Nephron progenitor cell (in vitro differentiated cells): ENCODE measurements at regions not wholly inside any gene's neighbourhood (a gene's known extent, or its start where the extent isn't known, plus 50 kb on each side); places are given as distances from the start of the nearest gene placed in this dataset.

ENCODE experiments used
- DNase-seq: peaks from one replicate; pipeline ENCODE4 v3.0.0; 2021
- H3K27ac Mint-ChIP-seq: 2 replicates; pipeline ENCODE4 v1.8.0; 2021; ENCODE audit warnings: mild to moderate bottlenecking, moderate library complexity, mixed read lengths
- H3K27me3 Mint-ChIP-seq: 2 replicates; pipeline ENCODE4 v1.8.0; 2021; ENCODE audit warnings: mild to moderate bottlenecking, low read depth, mixed read lengths; ENCODE audit not compliant: poor library complexity
- H3K36me3 Mint-ChIP-seq: 2 replicates; pipeline ENCODE4 v1.8.0; 2021; ENCODE audit warnings: low read depth, mixed read lengths
- H3K4me1 Mint-ChIP-seq: 2 replicates; pipeline ENCODE4 v1.8.0; 2021; ENCODE audit warnings: mixed read lengths
- H3K4me3 Mint-ChIP-seq: 2 replicates; pipeline ENCODE4 v1.8.0; 2021; ENCODE audit warnings: mild to moderate bottlenecking, moderate library complexity, mixed read lengths
- H3K9me3 Mint-ChIP-seq: 2 replicates; pipeline ENCODE4 v1.8.0; 2021; ENCODE audit warnings: mild to moderate bottlenecking, moderate library complexity, mixed read lengths
- TF ChIP-seq, protein P1 (sequence below): fragments of 200-600 bp; sonication (generic); IDR thresholded peaks from 2 replicates; pipeline ENCODE4 v1.5.0; 2021; ENCODE audit warnings: antibody characterized with exemption

DNA sequence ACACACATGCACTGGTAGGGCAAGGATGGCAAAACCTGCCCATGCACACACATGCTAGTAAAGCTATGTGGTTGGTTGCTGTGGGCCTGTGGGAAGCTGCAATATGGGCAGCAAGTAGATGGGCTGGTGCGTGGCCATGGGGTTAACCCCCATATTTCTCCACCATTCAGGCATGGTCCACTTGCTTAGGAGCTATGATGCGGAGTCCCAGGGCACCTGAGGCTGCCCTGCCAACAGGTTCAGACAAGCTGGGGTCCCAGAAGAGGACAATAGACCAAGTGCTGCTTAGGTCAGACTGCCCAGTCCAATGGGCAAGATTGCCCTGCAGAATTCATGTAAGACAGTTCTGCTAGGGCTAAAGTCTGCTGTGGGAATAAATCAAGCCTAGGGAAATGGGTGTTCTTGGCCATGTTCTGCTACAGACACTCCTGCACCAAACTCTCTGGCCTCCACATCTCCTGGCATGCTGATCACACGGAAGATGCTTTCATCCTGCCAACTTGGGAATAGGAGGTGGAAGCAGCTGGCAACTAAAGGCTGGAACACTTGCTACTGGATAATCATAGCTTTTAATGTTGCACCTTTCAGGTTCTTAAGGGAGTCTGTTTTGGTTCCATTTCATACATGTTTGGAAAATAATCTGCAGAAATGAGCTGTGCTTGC is 646.3 kb upstream of the SLITRK1 start:
- no peak for DNase-seq
- no peaks in the 10 kb centered on the region for H3K36me3 Mint-ChIP-seq

DNA sequence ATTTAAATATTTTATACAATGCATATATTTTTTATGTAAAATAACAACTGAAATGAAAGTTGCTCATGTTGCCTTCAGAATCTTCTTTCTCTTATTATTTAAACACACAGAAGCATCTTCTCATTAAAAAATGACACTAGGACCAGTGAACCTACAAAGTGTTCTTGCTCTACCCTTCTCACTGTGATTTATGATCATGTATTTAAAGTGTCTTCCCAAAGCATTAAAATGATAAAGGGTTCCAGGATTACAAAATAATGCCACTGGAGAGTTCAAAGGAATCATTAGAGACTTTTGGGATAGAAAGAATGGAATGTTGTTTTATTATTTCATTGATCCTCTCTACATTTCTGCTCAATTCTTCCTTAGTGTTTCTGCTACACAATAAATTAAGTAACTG is 643.6 kb upstream of the SLITRK1 start:
- no peaks in the 10 kb centered on the region for H3K4me1 Mint-ChIP-seq
- H3K27me3 Mint-ChIP-seq: peaks cover 3% of the 10 kb centered on the region
- no peak overlapping the region for H3K4me3 Mint-ChIP-seq
- H3K27ac Mint-ChIP-seq: no peak overlapping the region
- H3K9me3 Mint-ChIP-seq: no peaks in the 10 kb centered on the region
- TF ChIP-seq, protein P1, sequence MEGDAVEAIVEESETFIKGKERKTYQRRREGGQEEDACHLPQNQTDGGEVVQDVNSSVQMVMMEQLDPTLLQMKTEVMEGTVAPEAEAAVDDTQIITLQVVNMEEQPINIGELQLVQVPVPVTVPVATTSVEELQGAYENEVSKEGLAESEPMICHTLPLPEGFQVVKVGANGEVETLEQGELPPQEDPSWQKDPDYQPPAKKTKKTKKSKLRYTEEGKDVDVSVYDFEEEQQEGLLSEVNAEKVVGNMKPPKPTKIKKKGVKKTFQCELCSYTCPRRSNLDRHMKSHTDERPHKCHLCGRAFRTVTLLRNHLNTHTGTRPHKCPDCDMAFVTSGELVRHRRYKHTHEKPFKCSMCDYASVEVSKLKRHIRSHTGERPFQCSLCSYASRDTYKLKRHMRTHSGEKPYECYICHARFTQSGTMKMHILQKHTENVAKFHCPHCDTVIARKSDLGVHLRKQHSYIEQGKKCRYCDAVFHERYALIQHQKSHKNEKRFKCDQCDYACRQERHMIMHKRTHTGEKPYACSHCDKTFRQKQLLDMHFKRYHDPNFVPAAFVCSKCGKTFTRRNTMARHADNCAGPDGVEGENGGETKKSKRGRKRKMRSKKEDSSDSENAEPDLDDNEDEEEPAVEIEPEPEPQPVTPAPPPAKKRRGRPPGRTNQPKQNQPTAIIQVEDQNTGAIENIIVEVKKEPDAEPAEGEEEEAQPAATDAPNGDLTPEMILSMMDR: no peak
- no peaks in the 10 kb centered on the region for H3K36me3 Mint-ChIP-seq
- no peak for DNase-seq

More for the DNA sequence above, 646.3 kb upstream of the SLITRK1 start:
- Mint-ChIP-seq H3K9me3 (no peaks in the 10 kb centered on the region), H3K27ac (no peak overlapping the region), H3K27me3 (no peaks in the 10 kb centered on the region), H3K4me3 (no peak overlapping the region), H3K4me1 (no peaks in the 10 kb centered on the region)
- TF ChIP-seq, protein P1: no peak

DNA sequence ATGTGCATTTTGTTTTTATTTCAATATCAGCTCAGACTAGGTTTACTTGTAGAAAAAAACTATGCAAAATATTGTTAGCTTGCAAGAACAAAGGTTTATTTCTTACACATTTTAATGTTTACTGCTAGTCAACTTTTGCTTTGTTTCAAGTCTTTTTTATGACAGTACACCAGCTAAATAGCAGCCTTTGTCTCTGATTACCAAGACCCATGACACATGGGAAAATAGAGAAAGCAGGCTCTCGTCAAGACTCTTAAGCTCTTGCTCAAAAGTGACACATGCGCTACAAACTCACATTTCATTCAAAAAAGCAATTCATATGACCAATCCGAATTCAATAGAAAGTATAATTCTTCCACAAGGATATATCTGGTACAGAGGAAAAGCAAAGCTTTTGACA is 642.3 kb upstream of the SLITRK1 start:
- TF ChIP-seq, protein P1: no peak
- H3K36me3 Mint-ChIP-seq: no peaks in the 10 kb centered on the region
- peaks cover 4% of the 10 kb centered on the region for H3K27me3 Mint-ChIP-seq
- no peaks in the 10 kb centered on the region for H3K4me1 Mint-ChIP-seq
- no peak overlapping the region for H3K4me3 Mint-ChIP-seq
- DNase-seq: no peak
- no peak overlapping the region for H3K27ac Mint-ChIP-seq
- H3K9me3 Mint-ChIP-seq: no peaks in the 10 kb centered on the region

DNA sequence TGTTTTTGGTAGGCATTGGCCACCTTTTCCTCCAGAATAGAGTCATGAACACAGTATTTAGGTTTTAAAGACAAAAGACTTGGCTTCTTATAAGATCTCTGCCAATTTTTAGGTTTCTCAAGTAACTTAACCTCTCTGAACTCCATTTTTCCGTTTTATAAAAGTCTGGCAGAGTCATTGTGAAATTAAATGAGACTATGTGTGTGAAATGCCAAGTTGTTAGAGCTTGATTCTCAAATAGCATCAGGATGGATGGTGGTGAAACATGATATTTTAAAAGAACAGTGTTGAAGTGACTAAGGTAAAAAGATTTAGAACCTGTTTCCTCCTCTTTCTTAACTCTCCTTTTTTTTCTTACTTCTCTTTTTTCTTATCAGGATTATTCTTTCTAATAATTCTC is 617.7 kb upstream of the SLITRK1 start:
- TF ChIP-seq, protein P1: no peak
- peaks cover 12% of the 10 kb centered on the region for H3K9me3 Mint-ChIP-seq
- H3K27me3 Mint-ChIP-seq: no peaks in the 10 kb centered on the region
- peaks cover 5% of the 10 kb centered on the region for H3K4me1 Mint-ChIP-seq
- no peaks in the 10 kb centered on the region for H3K36me3 Mint-ChIP-seq
- no peak for DNase-seq
- no peak overlapping the region for H3K4me3 Mint-ChIP-seq
- H3K27ac Mint-ChIP-seq: no peak overlapping the region

DNA sequence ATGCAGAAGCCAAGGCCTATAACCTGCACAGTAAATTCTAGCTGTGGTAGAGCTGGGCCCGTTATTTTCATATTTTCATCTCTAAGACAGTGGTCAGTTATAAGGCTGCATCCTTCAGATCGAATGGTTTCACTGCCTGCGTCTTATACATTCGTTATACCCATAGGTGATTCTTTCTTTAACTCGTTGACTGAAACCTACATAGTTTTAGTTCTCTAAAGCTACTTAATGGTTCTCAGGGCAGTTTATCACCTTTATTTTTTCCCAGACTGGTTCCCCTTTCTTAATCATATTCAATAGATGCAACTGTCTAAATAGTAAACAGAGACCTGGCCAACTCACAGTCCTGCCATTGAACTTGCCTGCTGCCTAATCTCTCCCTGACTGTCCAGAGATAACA is 615.3 kb upstream of the SLITRK1 start:
- no peak for DNase-seq
- H3K4me3 Mint-ChIP-seq: no peak overlapping the region
- H3K27ac Mint-ChIP-seq: no peak overlapping the region
- H3K27me3 Mint-ChIP-seq: no peaks in the 10 kb centered on the region
- TF ChIP-seq, protein P1: no peak
- H3K4me1 Mint-ChIP-seq: peaks cover 5% of the 10 kb centered on the region
- H3K9me3 Mint-ChIP-seq: peaks cover 8% of the 10 kb centered on the region
- no peaks in the 10 kb centered on the region for H3K36me3 Mint-ChIP-seq

DNA sequence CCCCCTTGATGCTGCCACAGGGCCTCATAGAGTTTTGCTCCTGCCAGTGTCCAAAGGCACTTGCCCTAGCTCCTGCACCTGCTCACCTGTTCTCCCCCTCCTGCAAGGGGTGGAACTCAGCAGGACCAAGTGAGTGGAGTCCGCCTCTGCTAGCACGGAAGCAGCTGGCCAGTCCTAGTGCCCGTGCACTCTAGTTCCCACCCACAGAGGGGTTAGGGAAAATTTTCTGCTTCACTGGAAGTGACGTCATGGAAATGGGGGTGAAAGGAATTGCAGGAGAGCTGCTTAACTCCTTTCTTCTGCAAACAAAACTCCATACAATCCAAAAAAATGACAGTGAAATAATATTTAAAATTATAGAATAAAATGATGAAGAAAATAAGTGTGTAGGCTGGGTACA is 609.7 kb upstream of the SLITRK1 start:
- Mint-ChIP-seq H3K4me1 (no peaks in the 10 kb centered on the region), H3K27me3 (peaks cover 3% of the 10 kb centered on the region), H3K36me3 (no peaks in the 10 kb centered on the region), H3K27ac (no peak overlapping the region), H3K4me3 (no peak overlapping the region), H3K9me3 (no peaks in the 10 kb centered on the region)
- TF ChIP-seq, protein P1: no peak
- no peak for DNase-seq
